ENCODE measurements at regions not wholly inside any gene's neighbourhood (a gene's known extent, or its start where the extent isn't known, plus 50 kb on each side); places are given as distances from the start of the nearest gene placed in this dataset.

GRCh38 chr7:51539840-51540239, 223.2 kb upstream of the COBL start:
- no peaks in the 10 kb centered on the region for H3K27me3 Mint-ChIP-seq (ENCODE audit: insufficient read depth, unreplicated experiment)

GRCh38 chr7:51528172-51528571, 211.6 kb upstream of the COBL start:
- H3K4me1 Mint-ChIP-seq (ENCODE audit: low read depth, unreplicated experiment): no peaks in the 10 kb centered on the region
- H3K27me3 ChIP-seq (replicated peaks; ENCODE audit: control insufficient read depth, insufficient read depth, low read length): no peaks in the 10 kb centered on the region
- no peak overlapping the region for H3K4me3 Mint-ChIP-seq (ENCODE audit: unreplicated experiment)
- no TSS peak for BruUV-seq (replicated peaks)
- no peak overlapping the region for H3K4me3 ChIP-seq (ENCODE audit: low read depth, low read length)
- no peaks in the 10 kb centered on the region for H3K36me3 ChIP-seq (ENCODE audit: control insufficient read depth, insufficient read depth, low read length)
- POLR2A ChIA-PET: no interaction called here
- H3K27ac Mint-ChIP-seq (ENCODE audit: unreplicated experiment): no peak overlapping the region
- intact Hi-C loops (cut with micrococcal nuclease; ENCODE audit: unreplicated experiment): no loop called here
- no peak for TF ChIP-seq CTCF (IDR thresholded peaks at IDR 0.05; ENCODE audit: insufficient read depth in 1 of 2, low read depth in 1 of 2, low read length in 1 of 2, severe bottlenecking in 1 of 2, unreplicated experiment in 1 of 2)
- DNase-seq: no peak
- H3K4me1 ChIP-seq: no peaks in the 10 kb centered on the region
- no peaks in the 10 kb centered on the region for H3K36me3 Mint-ChIP-seq (ENCODE audit: insufficient read depth, unreplicated experiment)
- H3K9me3 ChIP-seq: no peaks in the 10 kb centered on the region
- no peaks in the 10 kb centered on the region for H3K9me3 Mint-ChIP-seq (ENCODE audit: unreplicated experiment)
- peaks cover 7% of the 10 kb centered on the region for H3K27me3 Mint-ChIP-seq (ENCODE audit: insufficient read depth, unreplicated experiment)
- CTCF ChIA-PET: no interaction called here

More at GRCh38 chr7:51539840-51540239, 223.2 kb upstream of the COBL start:
- H3K27me3 ChIP-seq (replicated peaks; ENCODE audit: control insufficient read depth, insufficient read depth, low read length): no peaks in the 10 kb centered on the region
- no peaks in the 10 kb centered on the region for H3K4me1 ChIP-seq
- Mint-ChIP-seq H3K36me3 (ENCODE audit: insufficient read depth, unreplicated experiment) (no peaks in the 10 kb centered on the region), H3K4me3 (ENCODE audit: unreplicated experiment) (no peak overlapping the region), H3K27ac (ENCODE audit: unreplicated experiment) (no peak overlapping the region), H3K4me1 (ENCODE audit: low read depth, unreplicated experiment) (peaks cover 7% of the 10 kb centered on the region), H3K9me3 (ENCODE audit: unreplicated experiment) (peaks cover 33% of the 10 kb centered on the region)
- ChIA-PET POLR2A (interaction anchor here (0.6 kb wide), 1 partner anchor 108 kb away, joined by 5 read pairs; no protein-coding TSS in a partner anchor), CTCF (interaction anchor here (0.6 kb wide), 1 partner anchor 88 kb away, joined by 4 read pairs; no protein-coding TSS in a partner anchor)
- H3K4me3 ChIP-seq (ENCODE audit: low read depth, low read length): no peak overlapping the region
- H3K36me3 ChIP-seq (ENCODE audit: control insufficient read depth, insufficient read depth, low read length): no peaks in the 10 kb centered on the region
- no peaks in the 10 kb centered on the region for H3K9me3 ChIP-seq
- intact Hi-C loops (cut with micrococcal nuclease; ENCODE audit: unreplicated experiment): no loop called here
- no peak for TF ChIP-seq CTCF (IDR thresholded peaks at IDR 0.05; ENCODE audit: insufficient read depth in 1 of 2, low read depth in 1 of 2, low read length in 1 of 2, severe bottlenecking in 1 of 2, unreplicated experiment in 1 of 2)
- BruUV-seq (replicated peaks): no TSS peak
- no peak for DNase-seq

- DNase-seq: no peak
- TF ChIP-seq CTCF (IDR thresholded peaks at IDR 0.05; ENCODE audit: insufficient read depth in 1 of 2, low read depth in 1 of 2, low read length in 1 of 2, severe bottlenecking in 1 of 2, unreplicated experiment in 1 of 2): no peak
- H3K9me3 ChIP-seq: no peaks in the 10 kb centered on the region
- Mint-ChIP-seq H3K27ac (ENCODE audit: unreplicated experiment) (no peak overlapping the region), H3K4me1 (ENCODE audit: low read depth, unreplicated experiment) (no peaks in the 10 kb centered on the region), H3K27me3 (ENCODE audit: insufficient read depth, unreplicated experiment) (peaks cover 7% of the 10 kb centered on the region), H3K9me3 (ENCODE audit: unreplicated experiment) (no peaks in the 10 kb centered on the region), H3K4me3 (ENCODE audit: unreplicated experiment) (no peak overlapping the region), H3K36me3 (ENCODE audit: insufficient read depth, unreplicated experiment) (no peaks in the 10 kb centered on the region)
- intact Hi-C loops (cut with micrococcal nuclease; ENCODE audit: unreplicated experiment): no loop called here
- no peak overlapping the region for H3K4me3 ChIP-seq (ENCODE audit: low read depth, low read length)
- no peaks in the 10 kb centered on the region for H3K36me3 ChIP-seq (ENCODE audit: control insufficient read depth, insufficient read depth, low read length)
- no peaks in the 10 kb centered on the region for H3K4me1 ChIP-seq
- no TSS peak for BruUV-seq (replicated peaks)
- POLR2A ChIA-PET: no interaction called here
- no peaks in the 10 kb centered on the region for H3K27me3 ChIP-seq (replicated peaks; ENCODE audit: control insufficient read depth, insufficient read depth, low read length)
- CTCF ChIA-PET: no interaction called here
Measured at GRCh38 chr7:51521694-51522312, 205.2 kb upstream of the COBL start.

Measured in Caco-2 (cell line).